Muscle of leg (tissue), 3 donors: ENCODE measurements at regions not wholly inside any gene's neighbourhood (a gene's known extent, or its start where the extent isn't known, plus 50 kb on each side); places are given as distances from the start of the nearest gene placed in this dataset.

Experiments used
- DNase-seq: peaks from one replicate; pipeline ENCODE4 v3.0.0; 2013
- H3K27ac ChIP-seq: one replicate; pipeline ENCODE4 v1.5.1; 2013; ENCODE audit warnings: mild to moderate bottlenecking, low read length, control low read depth
- H3K27me3 ChIP-seq: one replicate; pipeline ENCODE4 v1.6.1; 2013; ENCODE audit warnings: low read length; ENCODE audit not compliant: control insufficient read depth, insufficient read depth
- H3K36me3 ChIP-seq: one replicate; pipeline ENCODE4 v1.6.1; 2013; ENCODE audit warnings: low read length; ENCODE audit not compliant: control insufficient read depth, insufficient read depth
- H3K4me1 ChIP-seq: one replicate; pipeline ENCODE4 v1.6.1; 2013; ENCODE audit warnings: low read length; ENCODE audit not compliant: control insufficient read depth, insufficient read depth
- H3K4me3 ChIP-seq: one replicate; pipeline ENCODE4 v1.5.1; 2013; ENCODE audit warnings: low read length, control low read depth
- H3K9me3 ChIP-seq: replicated peaks from 2 replicates; pipeline ENCODE4 v1.6.1; 2013; ENCODE audit warnings: low read depth, low read length; ENCODE audit not compliant: control insufficient read depth
- WGBS: methylation state at CpG from one replicate; pipeline ENCODE4 v1.1.5; 2013; ENCODE audit warnings: missing lambda C conversion rate; ENCODE audit not compliant: insufficient coverage; 5-methylcytosine and 5-hydroxymethylcytosine counted together

- Histone ChIP-seq H3K27ac (peak overlapping the region; percentile 40), H3K27me3 (no peaks in the 10 kb centered on the region), H3K4me3 (no peak overlapping the region), H3K36me3 (no peaks in the 10 kb centered on the region), H3K4me1 (peaks cover 12% of the 10 kb centered on the region), H3K9me3 (peaks cover 5% of the 10 kb centered on the region)
- DNase-seq = no peak
- WGBS = no CpG with 5 or more reads among the region's 1 CpG
Observed at GRCh38 chr16:79754081-79754480, 153.5 kb upstream of the MAF start.

GRCh38 chr16:79753286-79753685, 152.7 kb upstream of the MAF start:
- peaks cover 12% of the 10 kb centered on the region for H3K4me1 ChIP-seq
- no peak overlapping the region for H3K4me3 ChIP-seq
- H3K27me3 ChIP-seq = no peaks in the 10 kb centered on the region
- H3K27ac ChIP-seq = no peak overlapping the region
- no peak for DNase-seq
- H3K36me3 ChIP-seq = no peaks in the 10 kb centered on the region
- 90% methylated on average over 2 of the region's 2 CpGs for WGBS
- peaks cover 5% of the 10 kb centered on the region for H3K9me3 ChIP-seq

GRCh38 chr16:79752396-79752795, 151.9 kb upstream of the MAF start:
- 60% methylated on average over 1 of the region's 2 CpGs for WGBS
- H3K27ac ChIP-seq = peak overlapping the region; percentile 78
- DNase-seq = peak; percentile 70

GRCh38 chr16:79751471-79752184, 151.1 kb upstream of the MAF start:
- no CpG with 5 or more reads among the region's 4 CpGs for WGBS
- Histone ChIP-seq H3K36me3 (no peaks in the 10 kb centered on the region), H3K9me3 (peaks cover 5% of the 10 kb centered on the region), H3K4me3 (no peak overlapping the region), H3K27ac (peak overlapping the region; percentile 78), H3K4me1 (peaks cover 12% of the 10 kb centered on the region), H3K27me3 (no peaks in the 10 kb centered on the region)
- DNase-seq = peak; percentile 98

More at GRCh38 chr16:79752396-79752795, 151.9 kb upstream of the MAF start:
- peaks cover 5% of the 10 kb centered on the region for H3K9me3 ChIP-seq
- H3K4me1 ChIP-seq = peaks cover 12% of the 10 kb centered on the region
- H3K4me3 ChIP-seq = no peak overlapping the region
- no peaks in the 10 kb centered on the region for H3K36me3 ChIP-seq
- H3K27me3 ChIP-seq = no peaks in the 10 kb centered on the region

GRCh38 chr16:79750311-79750710, 149.8 kb upstream of the MAF start:
- H3K27me3 ChIP-seq = no peaks in the 10 kb centered on the region
- 30% methylated on average over 2 of the region's 4 CpGs for WGBS
- peak overlapping the region; percentile 15 for H3K27ac ChIP-seq
- no peak overlapping the region for H3K4me3 ChIP-seq
- H3K36me3 ChIP-seq = no peaks in the 10 kb centered on the region
- H3K9me3 ChIP-seq = peaks cover 5% of the 10 kb centered on the region
- peaks cover 12% of the 10 kb centered on the region for H3K4me1 ChIP-seq
- DNase-seq = peak; percentile 66

- no peaks in the 10 kb centered on the region for H3K36me3 ChIP-seq
- 79% methylated on average over 2 of the region's 2 CpGs for WGBS
- peaks cover 5% of the 10 kb centered on the region for H3K9me3 ChIP-seq
- DNase-seq = no peak
- H3K27ac ChIP-seq = no peak overlapping the region
- no peaks in the 10 kb centered on the region for H3K27me3 ChIP-seq
- H3K4me1 ChIP-seq = peaks cover 5% of the 10 kb centered on the region
- H3K4me3 ChIP-seq = no peak overlapping the region
Observed at GRCh38 chr16:79748629-79749028, 148.1 kb upstream of the MAF start.

GRCh38 chr16:79747688-79748087, 147.2 kb upstream of the MAF start:
- Histone ChIP-seq H3K4me3 (no peak overlapping the region), H3K9me3 (peaks cover 5% of the 10 kb centered on the region), H3K36me3 (no peaks in the 10 kb centered on the region), H3K27me3 (no peaks in the 10 kb centered on the region), H3K27ac (no peak overlapping the region), H3K4me1 (peaks cover 4% of the 10 kb centered on the region)
- DNase-seq = no peak
- WGBS = 98% methylated on average over 6 of the region's 6 CpGs

- Histone ChIP-seq H3K9me3 (no peaks in the 10 kb centered on the region), H3K27me3 (no peaks in the 10 kb centered on the region), H3K4me3 (no peak overlapping the region), H3K4me1 (no peaks in the 10 kb centered on the region), H3K27ac (no peak overlapping the region), H3K36me3 (no peaks in the 10 kb centered on the region)
- DNase-seq = no peak
- 81% methylated on average over 3 of the region's 5 CpGs for WGBS
Observed at GRCh38 chr16:79740252-79740651, 139.7 kb upstream of the MAF start.

- H3K4me3 ChIP-seq = no peak overlapping the region
- H3K36me3 ChIP-seq = no peaks in the 10 kb centered on the region
- H3K27me3 ChIP-seq = no peaks in the 10 kb centered on the region
- H3K9me3 ChIP-seq = no peaks in the 10 kb centered on the region
- no peak overlapping the region for H3K27ac ChIP-seq
- no peak for DNase-seq
- no peaks in the 10 kb centered on the region for H3K4me1 ChIP-seq
Observed at GRCh38 chr16:79735271-79735670, 134.7 kb upstream of the MAF start.

GRCh38 chr16:79734721-79735120, 134.2 kb upstream of the MAF start:
- no peak for DNase-seq
- Histone ChIP-seq H3K36me3 (no peaks in the 10 kb centered on the region), H3K27me3 (no peaks in the 10 kb centered on the region), H3K27ac (no peak overlapping the region), H3K9me3 (no peaks in the 10 kb centered on the region), H3K4me3 (no peak overlapping the region), H3K4me1 (no peaks in the 10 kb centered on the region)
- WGBS = no CpG with 5 or more reads among the region's 2 CpGs

GRCh38 chr16:79728923-79729240, 128.3 kb upstream of the MAF start:
- Histone ChIP-seq H3K9me3 (no peaks in the 10 kb centered on the region), H3K4me3 (no peak overlapping the region), H3K36me3 (no peaks in the 10 kb centered on the region), H3K4me1 (peaks cover 9% of the 10 kb centered on the region), H3K27ac (no peak overlapping the region), H3K27me3 (no peaks in the 10 kb centered on the region)
- DNase-seq = no peak
- 80% methylated on average over 1 of the region's 2 CpGs for WGBS
